Naive thymus-derived CD8-positive, alpha-beta T cell (primary cell): ENCODE measurements at regions not wholly inside any gene's neighbourhood (a gene's known extent, or its start where the extent isn't known, plus 50 kb on each side); places are given as distances from the start of the nearest gene placed in this dataset.

ENCODE experiments used
- ATAC-seq, 2 donors: fragments of 150-1000 bp; cut with Tn5 transposase in 1 of 2; sonication (Bioruptor Pico), chemical (Tn5 transposase) in 1 of 2; 1 replicate in 1 of 2; 2 replicates in 1 of 2; pipeline ENCODE4 v1.10.0; 2021; ENCODE audit warnings: mild to moderate bottlenecking in 2 of 2, moderate library complexity in 2 of 2
- POLR2A ChIA-PET: fragments of 350-600 bp; sonication (Branson Sonifier 250); formaldehyde crosslinking; loops from one replicate; lab custom pipeline; 2021; ENCODE audit warnings: antibody characterized with exemption; lab: Charles Lee
- DNase-seq, 10 donors: peaks; one replicate each; pipeline versions ENCODE4 v3.0.0 to v3.0.0-alpha.2; 2020 to 2022
- H3K27ac Mint-ChIP-seq, 10 donors: one replicate each; pipeline ENCODE4 v1.8.0; 2020 to 2022; ENCODE audit warnings: mild to moderate bottlenecking in 10 of 10, mixed read lengths in 10 of 10, moderate library complexity in 4 of 10, inconsistent platforms in 1 of 10
- H3K27me3 Mint-ChIP-seq, 5 donors: one replicate each; pipeline ENCODE4 v1.8.0; 2021 to 2022; ENCODE audit warnings: mixed read lengths in 5 of 5
- H3K36me3 Mint-ChIP-seq, 3 donors: one replicate each; pipeline ENCODE4 v1.8.0; 2020 to 2022; ENCODE audit warnings: mixed read lengths in 3 of 3, mild to moderate bottlenecking in 2 of 3, inconsistent platforms in 1 of 3
- H3K4me1 Mint-ChIP-seq, 4 donors: one replicate each; pipeline ENCODE4 v1.8.0; 2021 to 2022; ENCODE audit warnings: mixed read lengths in 4 of 4
- H3K4me3 Mint-ChIP-seq, 10 donors: one replicate each; pipeline ENCODE4 v1.8.0; 2020 to 2022; ENCODE audit warnings: mild to moderate bottlenecking in 10 of 10, mixed read lengths in 10 of 10, moderate library complexity in 6 of 10, inconsistent platforms in 1 of 10
- H3K9me3 Mint-ChIP-seq, 9 donors: one replicate each; pipeline ENCODE4 v1.8.0; 2020 to 2022; ENCODE audit warnings: mixed read lengths in 9 of 9, mild to moderate bottlenecking in 3 of 9, inconsistent platforms in 1 of 9, moderate library complexity in 1 of 9

DNA sequence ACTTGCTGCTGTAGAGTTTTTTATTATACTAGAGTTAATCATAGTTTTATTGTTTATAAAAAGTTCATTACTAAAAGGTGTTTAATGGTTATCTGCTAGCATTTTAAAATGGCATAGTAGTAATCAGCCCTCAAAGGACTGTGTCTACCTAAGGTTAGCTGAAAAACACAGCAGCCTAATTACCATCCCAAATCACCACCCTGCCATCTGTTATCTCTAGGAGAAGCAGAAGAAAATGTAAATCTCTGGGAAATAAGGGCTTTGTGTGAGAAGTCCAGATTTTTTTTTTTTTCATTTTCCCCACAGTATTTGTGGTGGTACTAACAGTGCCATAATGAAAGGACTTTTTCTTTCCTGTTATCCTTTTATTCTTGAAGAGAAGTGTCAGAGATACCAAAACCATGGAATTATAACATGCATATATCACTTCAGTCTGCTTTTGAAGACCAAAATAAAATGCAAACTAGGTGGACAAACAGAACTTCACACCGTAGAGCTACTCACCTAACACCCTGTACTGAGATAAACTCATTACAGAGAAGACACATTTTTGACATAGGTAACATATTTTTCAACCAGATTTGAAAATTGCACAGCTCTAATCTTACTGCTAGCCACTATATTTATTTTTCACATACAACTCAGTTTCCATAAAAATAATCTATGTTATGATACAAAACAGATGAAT is 876.2 kb downstream of the C12orf50 start:
- no peaks in the 10 kb centered on the region for H3K36me3 Mint-ChIP-seq
- H3K27me3 Mint-ChIP-seq: no peaks in the 10 kb centered on the region
- DNase-seq (no peak), ATAC-seq (no peak)
- POLR2A ChIA-PET: no interaction called here
- H3K4me1 Mint-ChIP-seq: no peaks in the 10 kb centered on the region
- no peak overlapping the region for H3K4me3 Mint-ChIP-seq
- peaks cover 0 to 27% (median 9%) of the 10 kb centered on the region in 9 donors for H3K9me3 Mint-ChIP-seq
- no peak overlapping the region for H3K27ac Mint-ChIP-seq

- POLR2A ChIA-PET: no interaction called here
- Mint-ChIP-seq H3K36me3 (no peaks in the 10 kb centered on the region), H3K4me1 (no peaks in the 10 kb centered on the region)
These were observed 877.1 kb downstream of the C12orf50 start for GRCh38 chr12:87152075-87152474.

DNA sequence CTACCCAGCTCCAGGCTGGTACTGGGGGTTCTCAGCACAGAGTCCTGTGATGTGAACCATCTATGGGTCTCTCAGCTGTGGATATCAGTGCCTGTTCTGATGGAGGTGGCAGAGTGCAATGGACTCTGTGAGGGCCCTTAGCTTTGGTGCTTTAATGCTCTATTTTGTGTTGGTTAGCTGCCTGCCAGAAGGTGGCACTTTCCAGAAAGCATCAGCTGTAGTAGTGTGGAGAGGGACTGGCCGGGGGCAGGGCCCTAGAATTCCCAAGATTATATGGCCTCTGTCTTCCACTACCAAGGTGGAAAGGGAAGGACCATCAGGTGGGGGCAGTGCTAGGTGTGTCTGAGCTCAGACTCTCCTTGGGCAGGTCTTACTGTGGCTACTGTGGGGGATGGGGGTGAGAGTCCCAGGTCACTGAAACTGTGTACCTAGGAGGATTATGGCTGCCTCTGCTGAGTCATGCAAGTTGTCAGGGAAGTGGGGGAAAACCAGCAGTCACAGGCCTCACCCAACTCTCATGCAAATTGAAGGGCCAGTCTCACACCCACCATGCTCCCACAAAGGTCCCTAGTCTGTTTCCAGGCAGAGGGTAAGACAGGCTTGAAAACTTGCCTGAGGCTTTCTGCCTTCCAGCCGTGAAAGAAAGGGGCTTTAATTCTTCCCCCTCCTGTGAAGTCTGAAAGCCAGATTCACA is 878.1 kb downstream of the C12orf50 start:
- Mint-ChIP-seq H3K4me3 (no peak overlapping the region), H3K27me3 (no peaks in the 10 kb centered on the region), H3K4me1 (no peaks in the 10 kb centered on the region), H3K36me3 (no peaks in the 10 kb centered on the region), H3K27ac (no peak overlapping the region), H3K9me3 (peaks cover 0 to 35% (median 13%) of the 10 kb centered on the region in 9 donors)
- ATAC-seq (no peak), DNase-seq (no peak)
- POLR2A ChIA-PET: no interaction called here

More at GRCh38 chr12:87152075-87152474, 877.1 kb downstream of the C12orf50 start:
- peaks cover 0 to 35% (median 11%) of the 10 kb centered on the region in 9 donors for H3K9me3 Mint-ChIP-seq
- H3K4me3 Mint-ChIP-seq: no peak overlapping the region
- no peak for ATAC-seq
- no peak for DNase-seq
- H3K27me3 Mint-ChIP-seq: no peaks in the 10 kb centered on the region
- no peak overlapping the region for H3K27ac Mint-ChIP-seq

- POLR2A ChIA-PET: no interaction called here
- Mint-ChIP-seq H3K36me3 (no peaks in the 10 kb centered on the region), H3K9me3 (peaks cover 0 to 16% (median 4%) of the 10 kb centered on the region in 9 donors), H3K27ac (no peak overlapping the region), H3K4me1 (no peaks in the 10 kb centered on the region), H3K27me3 (no peaks in the 10 kb centered on the region), H3K4me3 (no peak overlapping the region)
- ATAC-seq: no peak
- no peak for DNase-seq
These were observed 886.2 kb upstream of the MGAT4C start for GRCh38 chr12:87142342-87142741.

GRCh38 chr12:87141091-87141490 is 884.9 kb upstream of the MGAT4C start:
- H3K36me3 Mint-ChIP-seq: no peaks in the 10 kb centered on the region
- no peak overlapping the region for H3K4me3 Mint-ChIP-seq
- no peaks in the 10 kb centered on the region for H3K4me1 Mint-ChIP-seq
- POLR2A ChIA-PET: no interaction called here
- ATAC-seq (no peak), DNase-seq (no peak)
- no peaks in the 10 kb centered on the region for H3K27me3 Mint-ChIP-seq
- H3K9me3 Mint-ChIP-seq: peaks cover 0 to 15% (median 4%) of the 10 kb centered on the region in 9 donors
- no peak overlapping the region for H3K27ac Mint-ChIP-seq

DNA sequence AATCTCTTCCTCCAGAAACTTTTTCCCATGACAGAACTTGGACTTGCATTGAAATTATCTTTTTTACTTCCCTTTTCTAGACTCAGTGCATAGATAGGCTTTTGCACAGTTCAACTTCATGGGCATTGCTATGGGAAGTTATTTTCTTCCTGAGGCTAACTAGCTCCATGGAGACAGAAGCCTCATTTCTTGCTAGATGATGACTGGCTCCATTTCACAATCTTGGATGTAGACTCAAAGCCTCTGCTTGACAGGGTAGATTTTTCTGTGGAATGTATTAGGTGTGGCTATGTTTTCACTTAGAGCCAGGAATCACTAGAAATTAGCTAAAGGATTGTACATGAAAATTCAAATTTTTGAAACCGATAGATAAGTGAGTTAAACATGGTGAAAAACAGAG is 884.1 kb upstream of the MGAT4C start:
- Mint-ChIP-seq H3K27ac (no peak overlapping the region), H3K27me3 (no peaks in the 10 kb centered on the region), H3K4me1 (no peaks in the 10 kb centered on the region), H3K9me3 (peaks cover 0 to 13% (median 4%) of the 10 kb centered on the region in 9 donors), H3K36me3 (no peaks in the 10 kb centered on the region), H3K4me3 (no peak overlapping the region)
- ATAC-seq (no peak), DNase-seq (no peak)
- POLR2A ChIA-PET: no interaction called here

DNA sequence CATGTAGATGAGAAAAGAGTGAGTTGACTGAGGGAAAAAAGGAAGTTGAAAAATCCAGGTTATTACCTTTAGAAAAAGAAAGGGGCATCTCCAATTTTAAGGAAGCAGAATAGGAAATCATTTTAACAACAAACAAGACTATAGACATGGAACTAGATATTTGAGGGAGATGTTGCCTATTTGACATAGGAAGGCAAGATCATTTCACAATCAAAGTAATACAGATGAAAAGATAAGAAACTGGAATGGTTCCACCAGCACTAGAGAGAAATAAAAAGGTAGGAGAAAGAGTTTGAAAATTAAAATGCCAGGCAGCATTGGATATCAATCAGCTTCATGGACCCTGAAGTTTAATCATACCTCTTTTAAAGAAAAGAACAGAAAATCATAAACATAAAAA is 881.0 kb upstream of the MGAT4C start:
- POLR2A ChIA-PET: no interaction called here
- H3K4me1 Mint-ChIP-seq: no peaks in the 10 kb centered on the region
- H3K27me3 Mint-ChIP-seq: no peaks in the 10 kb centered on the region
- ATAC-seq (no peak), DNase-seq (no peak)
- no peak overlapping the region for H3K27ac Mint-ChIP-seq
- no peaks in the 10 kb centered on the region for H3K36me3 Mint-ChIP-seq
- peaks cover 0 to 12% (median 6%) of the 10 kb centered on the region in 9 donors for H3K9me3 Mint-ChIP-seq
- H3K4me3 Mint-ChIP-seq: no peak overlapping the region

GRCh38 chr12:87136330-87136976 is 880.3 kb upstream of the MGAT4C start:
- POLR2A ChIA-PET: no interaction called here
- DNase-seq (no peak), ATAC-seq (no peak)
- H3K4me1 Mint-ChIP-seq: no peaks in the 10 kb centered on the region
- no peaks in the 10 kb centered on the region for H3K27me3 Mint-ChIP-seq
- H3K36me3 Mint-ChIP-seq: no peaks in the 10 kb centered on the region
- no peak overlapping the region for H3K27ac Mint-ChIP-seq
- H3K9me3 Mint-ChIP-seq: peaks cover 0 to 12% (median 6%) of the 10 kb centered on the region in 9 donors
- H3K4me3 Mint-ChIP-seq: no peak overlapping the region

DNA sequence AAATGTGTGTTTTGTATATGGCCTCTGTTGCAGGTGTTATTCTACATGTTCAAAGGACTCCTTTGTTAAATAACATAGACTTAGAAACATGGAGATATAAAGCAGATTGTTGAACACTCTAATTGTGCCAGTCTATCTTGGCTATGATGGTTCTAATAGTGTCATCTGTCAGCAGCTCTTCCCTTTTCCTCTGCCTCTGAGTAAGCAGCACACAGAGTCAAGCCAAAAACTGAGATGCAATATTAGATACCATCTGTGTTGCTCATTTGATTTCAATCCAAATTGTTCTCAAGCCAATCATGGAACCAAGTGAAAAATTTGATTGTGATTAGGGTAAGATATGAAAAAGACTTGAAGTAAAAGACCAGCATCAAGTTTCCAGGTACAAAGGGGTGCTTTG is 871.1 kb upstream of the MGAT4C start:
- ATAC-seq (no peak), DNase-seq (no peak)
- Mint-ChIP-seq H3K9me3 (peaks cover 0 to 27% (median 10%) of the 10 kb centered on the region in 9 donors), H3K27me3 (no peaks in the 10 kb centered on the region), H3K27ac (no peak overlapping the region), H3K4me3 (no peak overlapping the region), H3K4me1 (no peaks in the 10 kb centered on the region), H3K36me3 (peaks cover 0 to 4% (median 0%) of the 10 kb centered on the region in 3 donors)
- POLR2A ChIA-PET: no interaction called here

DNA sequence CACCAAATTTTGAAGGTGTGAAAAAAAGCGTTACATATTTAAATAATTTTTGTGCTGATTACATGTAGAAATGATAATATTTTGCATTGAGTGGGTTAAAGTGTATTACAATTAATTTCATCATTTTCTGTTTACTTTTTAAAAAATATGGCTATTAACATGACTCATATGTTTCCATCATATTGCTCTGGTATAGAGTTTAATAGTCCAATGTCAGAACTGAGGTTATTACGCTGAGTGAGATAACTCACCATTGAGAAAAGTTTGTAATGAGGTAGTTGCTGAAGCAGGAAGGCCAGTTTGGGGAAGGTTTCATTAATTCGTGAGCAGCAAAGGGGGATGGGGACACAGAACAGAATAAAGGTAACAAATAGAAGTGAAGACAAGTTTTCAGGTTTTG is 865.7 kb upstream of the MGAT4C start:
- DNase-seq (no peak), ATAC-seq (no peak)
- Mint-ChIP-seq H3K4me3 (no peak overlapping the region), H3K27ac (no peak overlapping the region), H3K9me3 (peaks cover 0 to 33% (median 10%) of the 10 kb centered on the region in 9 donors), H3K27me3 (no peaks in the 10 kb centered on the region), H3K4me1 (no peaks in the 10 kb centered on the region), H3K36me3 (peaks cover 0 to 4% (median 0%) of the 10 kb centered on the region in 3 donors)
- POLR2A ChIA-PET: no interaction called here

DNA sequence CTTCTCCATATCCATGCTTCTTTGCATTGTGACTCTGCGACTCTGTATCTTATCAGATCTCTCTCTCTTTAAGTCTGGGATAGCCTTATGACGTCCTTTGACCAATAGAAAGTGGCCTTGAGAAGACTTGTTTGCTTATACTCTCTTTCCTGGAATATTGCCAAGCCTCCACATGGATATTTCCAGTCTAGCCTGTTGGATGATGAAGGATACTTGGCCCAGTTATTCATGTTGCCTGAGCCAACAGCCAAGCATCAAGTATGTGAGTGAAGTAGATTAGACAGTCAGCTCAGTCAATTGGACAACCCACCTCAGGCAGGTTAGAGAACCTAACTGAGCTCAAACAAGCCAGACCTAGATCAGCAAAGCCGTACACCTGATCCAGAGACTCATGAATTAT is 864.2 kb upstream of the MGAT4C start:
- DNase-seq (no peak), ATAC-seq (no peak)
- Mint-ChIP-seq H3K4me1 (no peaks in the 10 kb centered on the region), H3K27ac (no peak overlapping the region), H3K27me3 (no peaks in the 10 kb centered on the region), H3K36me3 (peaks cover 0 to 4% (median 0%) of the 10 kb centered on the region in 3 donors), H3K9me3 (peaks cover 0 to 33% (median 10%) of the 10 kb centered on the region in 9 donors), H3K4me3 (no peak overlapping the region)
- POLR2A ChIA-PET: no interaction called here

- POLR2A ChIA-PET: no interaction called here
- ATAC-seq: no peak
- no peaks in the 10 kb centered on the region for H3K36me3 Mint-ChIP-seq
- no peaks in the 10 kb centered on the region for H3K27me3 Mint-ChIP-seq
- no peaks in the 10 kb centered on the region for H3K4me1 Mint-ChIP-seq
- H3K27ac Mint-ChIP-seq: no peak overlapping the region
- no peak for DNase-seq
- H3K9me3 Mint-ChIP-seq: peaks cover 0 to 26% (median 10%) of the 10 kb centered on the region in 9 donors
- H3K4me3 Mint-ChIP-seq: no peak overlapping the region
These were observed 863.5 kb upstream of the MGAT4C start for GRCh38 chr12:87119713-87120112.

DNA sequence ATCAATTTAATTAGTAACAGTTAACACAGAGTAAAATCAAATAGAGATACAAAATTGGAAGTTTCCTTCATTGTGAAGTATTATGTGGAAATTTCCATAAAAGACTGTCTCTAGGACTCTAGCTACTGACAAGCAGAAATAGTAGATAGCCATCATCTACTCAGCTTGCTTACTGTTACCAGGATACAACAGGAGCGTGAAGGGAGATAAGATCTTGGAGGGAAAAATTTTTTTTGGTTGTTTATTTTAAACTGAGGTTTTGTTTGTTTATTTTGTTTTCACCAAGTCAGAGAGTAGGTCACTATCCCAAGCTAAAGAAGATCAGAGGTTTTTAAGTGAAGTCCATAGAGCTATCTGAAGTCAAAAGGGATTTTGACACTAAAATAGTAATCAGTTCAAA is 861.3 kb upstream of the MGAT4C start:
- POLR2A ChIA-PET: no interaction called here
- peaks cover 0 to 13% (median 8%) of the 10 kb centered on the region in 9 donors for H3K9me3 Mint-ChIP-seq
- DNase-seq (no peak), ATAC-seq (no peak)
- H3K36me3 Mint-ChIP-seq: no peaks in the 10 kb centered on the region
- no peak overlapping the region for H3K4me3 Mint-ChIP-seq
- no peaks in the 10 kb centered on the region for H3K27me3 Mint-ChIP-seq
- H3K4me1 Mint-ChIP-seq: no peaks in the 10 kb centered on the region
- H3K27ac Mint-ChIP-seq: no peak overlapping the region
